ENCODE measurements at regions not wholly inside any gene's neighbourhood (a gene's known extent, or its start where the extent isn't known, plus 50 kb on each side); places are given as distances from the start of the nearest gene placed in this dataset.

GRCh38 chr20:52410731-52411234 lies 219.2 kb upstream of the ZFP64 start:
- Histone ChIP-seq H3K4me2 (ENCODE audit: low read length) (no peak overlapping the region), H4K20me1 (ENCODE audit: insufficient read depth) (no peaks in the 10 kb centered on the region), H3K27me3 (ENCODE audit: insufficient read depth, low read depth, low read length) (no peaks in the 10 kb centered on the region), H3K36me3 (ENCODE audit: insufficient read depth, low read length) (no peaks in the 10 kb centered on the region), H3K4me3 (ENCODE audit: low read length) (no peak overlapping the region), H3K79me2 (replicated peaks; ENCODE audit: insufficient read depth, low read length) (no peaks in the 10 kb centered on the region), H3F3A (ENCODE audit: insufficient read depth, low read length, poor library complexity, severe bottlenecking) (no peaks in the 10 kb centered on the region), H3K9me2 (ENCODE audit: insufficient read depth, low read length) (no peaks in the 10 kb centered on the region), H3K27ac (ENCODE audit: low read length) (peak overlapping the region; percentile 55), H2AFZ (ENCODE audit: low read depth, low read length) (no peak overlapping the region), H3K9me3 (ENCODE audit: low read length) (no peaks in the 10 kb centered on the region), H3K9ac (ENCODE audit: low read length) (peak overlapping the region; percentile 2)
- TF ChIP-seq REST (IDR thresholded peaks at IDR 0.05; ENCODE audit: borderline replicate concordance): no peak
- no peak for TF ChIP-seq POLR2AphosphoS5 (IDR thresholded peaks at IDR 0.05)
- no peak for TF ChIP-seq MXI1 (conservative IDR thresholded peaks at IDR 0.05; ENCODE audit: poor library complexity, severe bottlenecking)
- TF ChIP-seq EP300 (conservative IDR thresholded peaks at IDR 0.05; ENCODE audit: poor library complexity, severe bottlenecking): no peak
- TF ChIP-seq SMC3 (conservative IDR thresholded peaks at IDR 0.05; ENCODE audit: poor library complexity): no peak

- H3K27me3 ChIP-seq (ENCODE audit: insufficient read depth, low read depth, low read length): no peaks in the 10 kb centered on the region
- H3K36me3 ChIP-seq (ENCODE audit: insufficient read depth, low read length): no peaks in the 10 kb centered on the region
- peak overlapping the region; percentile 18 for H3K9ac ChIP-seq (ENCODE audit: low read length)
- H3F3A ChIP-seq (ENCODE audit: insufficient read depth, low read length, poor library complexity, severe bottlenecking): no peaks in the 10 kb centered on the region
- H3K4me2 ChIP-seq (ENCODE audit: low read length): peak overlapping the region; percentile 45
- TF ChIP-seq SMC3 (conservative IDR thresholded peaks at IDR 0.05; ENCODE audit: poor library complexity) (peak; percentile 28), EP300 (conservative IDR thresholded peaks at IDR 0.05; ENCODE audit: poor library complexity, severe bottlenecking) (peak; percentile 97), EZH2 (IDR thresholded peaks at IDR 0.05; ENCODE audit: borderline replicate concordance, insufficient read depth, low read length, poor library complexity, severe bottlenecking) (no peak), TAF1 (IDR thresholded peaks at IDR 0.05; ENCODE audit: low read depth) (peak; percentile 40), CTCF (IDR thresholded peaks at IDR 0.05; ENCODE audit: poor library complexity, severe bottlenecking) (no peak), REST (IDR thresholded peaks at IDR 0.05; ENCODE audit: borderline replicate concordance) (peak; percentile 64), POLR2AphosphoS5 (IDR thresholded peaks at IDR 0.05) (peak; percentile 93), MXI1 (conservative IDR thresholded peaks at IDR 0.05; ENCODE audit: poor library complexity, severe bottlenecking) (no peak), RAD21 (conservative IDR thresholded peaks at IDR 0.05) (peak; percentile 47)
- H3K27ac ChIP-seq (ENCODE audit: low read length): peak overlapping the region; percentile 55
- H2AFZ ChIP-seq (ENCODE audit: low read depth, low read length): no peak overlapping the region
- no peaks in the 10 kb centered on the region for H4K20me1 ChIP-seq (ENCODE audit: insufficient read depth)
- H3K9me3 ChIP-seq (ENCODE audit: low read length): no peaks in the 10 kb centered on the region
- H3K79me2 ChIP-seq (replicated peaks; ENCODE audit: insufficient read depth, low read length): no peaks in the 10 kb centered on the region
- H3K4me3 ChIP-seq (ENCODE audit: low read length): peak overlapping the region; percentile 29
- no peaks in the 10 kb centered on the region for H3K9me2 ChIP-seq (ENCODE audit: insufficient read depth, low read length)
These were observed 218.6 kb upstream of the ZFP64 start for GRCh38 chr20:52410182-52410647.
